ENCODE measurements at regions not wholly inside any gene's neighbourhood (a gene's known extent, or its start where the extent isn't known, plus 50 kb on each side); places are given as distances from the start of the nearest gene placed in this dataset.
A peak's percentile ranks its signal among the peaks of the same experiment; 100 is the strongest.

DNA sequence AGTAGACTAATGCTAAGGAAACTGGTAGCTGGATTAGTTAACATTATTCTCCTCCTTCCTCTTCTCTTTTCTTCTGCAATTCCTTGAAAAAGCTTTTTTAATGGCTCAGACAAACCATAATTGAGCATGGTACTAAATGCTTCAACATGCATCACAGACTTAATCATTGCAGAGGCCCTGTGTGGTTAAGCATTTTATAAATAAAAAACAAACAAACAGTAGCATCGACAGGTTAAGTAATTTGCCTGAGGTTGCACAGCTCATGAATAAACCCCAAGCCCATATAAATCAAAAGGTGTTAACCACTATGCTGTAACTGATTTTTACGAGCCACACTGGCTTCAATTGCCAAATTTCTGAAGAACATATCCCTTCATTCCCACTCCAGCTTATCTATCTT lies 462.1 kb downstream of the LMO4 start:
- no peak overlapping the region for H3K27ac ChIP-seq
- H3K4me3 ChIP-seq = no peak overlapping the region
- H3K27me3 ChIP-seq (ENCODE audit: low read depth) = no peaks in the 10 kb centered on the region
- ATAC-seq = no peak
- no peaks in the 10 kb centered on the region for H3K36me3 ChIP-seq
- TF ChIP-seq, protein P1, sequence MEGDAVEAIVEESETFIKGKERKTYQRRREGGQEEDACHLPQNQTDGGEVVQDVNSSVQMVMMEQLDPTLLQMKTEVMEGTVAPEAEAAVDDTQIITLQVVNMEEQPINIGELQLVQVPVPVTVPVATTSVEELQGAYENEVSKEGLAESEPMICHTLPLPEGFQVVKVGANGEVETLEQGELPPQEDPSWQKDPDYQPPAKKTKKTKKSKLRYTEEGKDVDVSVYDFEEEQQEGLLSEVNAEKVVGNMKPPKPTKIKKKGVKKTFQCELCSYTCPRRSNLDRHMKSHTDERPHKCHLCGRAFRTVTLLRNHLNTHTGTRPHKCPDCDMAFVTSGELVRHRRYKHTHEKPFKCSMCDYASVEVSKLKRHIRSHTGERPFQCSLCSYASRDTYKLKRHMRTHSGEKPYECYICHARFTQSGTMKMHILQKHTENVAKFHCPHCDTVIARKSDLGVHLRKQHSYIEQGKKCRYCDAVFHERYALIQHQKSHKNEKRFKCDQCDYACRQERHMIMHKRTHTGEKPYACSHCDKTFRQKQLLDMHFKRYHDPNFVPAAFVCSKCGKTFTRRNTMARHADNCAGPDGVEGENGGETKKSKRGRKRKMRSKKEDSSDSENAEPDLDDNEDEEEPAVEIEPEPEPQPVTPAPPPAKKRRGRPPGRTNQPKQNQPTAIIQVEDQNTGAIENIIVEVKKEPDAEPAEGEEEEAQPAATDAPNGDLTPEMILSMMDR (IDR thresholded peaks at IDR 0.05) = no peak
- no peak for DNase-seq
- H3K9me3 ChIP-seq = no peaks in the 10 kb centered on the region
- H3K4me1 ChIP-seq = peaks cover 7% of the 10 kb centered on the region
- intact Hi-C loops (cut with DNase I) = no loop called here

DNA sequence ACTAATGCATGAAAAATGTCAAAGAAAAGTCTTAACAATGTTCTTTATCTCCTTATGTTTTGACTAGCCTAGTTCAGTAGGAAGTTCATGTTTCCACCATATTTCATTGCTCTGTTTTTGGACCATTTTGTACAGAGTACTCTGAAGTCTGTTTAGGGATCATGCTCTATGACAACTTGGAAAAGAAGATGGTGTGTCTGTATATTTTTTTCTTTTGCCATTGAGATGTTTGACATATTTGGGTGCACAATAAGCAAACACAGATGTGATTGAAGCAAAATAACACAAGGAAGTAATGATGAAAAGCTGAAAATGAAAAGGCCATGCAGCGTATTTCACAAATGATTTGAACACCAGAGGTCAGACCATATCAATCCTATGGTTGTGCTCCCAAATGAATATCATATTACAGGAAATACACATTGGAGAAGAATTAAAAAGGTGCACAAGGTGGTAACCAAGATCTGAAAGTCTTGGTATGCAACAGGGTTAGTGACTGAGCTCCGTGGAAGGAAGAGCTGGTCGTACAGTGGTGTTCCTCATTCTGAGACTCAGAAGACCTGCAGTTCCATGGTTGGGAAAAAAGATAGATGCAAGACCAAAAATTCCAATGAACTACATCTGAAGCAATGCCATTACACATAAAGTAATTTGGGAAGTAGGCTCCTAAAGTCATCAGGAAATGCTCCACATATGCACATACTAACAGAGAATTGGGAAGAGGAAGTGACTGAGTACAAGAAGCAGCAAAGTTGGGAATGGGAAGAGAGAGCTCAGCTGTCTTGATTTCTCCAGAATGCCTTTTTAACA lies 463.5 kb downstream of the LMO4 start:
- H3K27ac ChIP-seq = no peak overlapping the region
- ATAC-seq (no peak), DNase-seq (no peak)
- no peaks in the 10 kb centered on the region for H3K27me3 ChIP-seq (ENCODE audit: low read depth)
- TF ChIP-seq, protein P1 (IDR thresholded peaks at IDR 0.05) = no peak
- H3K4me1 ChIP-seq = peaks cover 7% of the 10 kb centered on the region
- intact Hi-C loops (cut with DNase I) = no loop called here
- H3K36me3 ChIP-seq = no peaks in the 10 kb centered on the region
- no peak overlapping the region for H3K4me3 ChIP-seq
- H3K9me3 ChIP-seq = no peaks in the 10 kb centered on the region

DNA sequence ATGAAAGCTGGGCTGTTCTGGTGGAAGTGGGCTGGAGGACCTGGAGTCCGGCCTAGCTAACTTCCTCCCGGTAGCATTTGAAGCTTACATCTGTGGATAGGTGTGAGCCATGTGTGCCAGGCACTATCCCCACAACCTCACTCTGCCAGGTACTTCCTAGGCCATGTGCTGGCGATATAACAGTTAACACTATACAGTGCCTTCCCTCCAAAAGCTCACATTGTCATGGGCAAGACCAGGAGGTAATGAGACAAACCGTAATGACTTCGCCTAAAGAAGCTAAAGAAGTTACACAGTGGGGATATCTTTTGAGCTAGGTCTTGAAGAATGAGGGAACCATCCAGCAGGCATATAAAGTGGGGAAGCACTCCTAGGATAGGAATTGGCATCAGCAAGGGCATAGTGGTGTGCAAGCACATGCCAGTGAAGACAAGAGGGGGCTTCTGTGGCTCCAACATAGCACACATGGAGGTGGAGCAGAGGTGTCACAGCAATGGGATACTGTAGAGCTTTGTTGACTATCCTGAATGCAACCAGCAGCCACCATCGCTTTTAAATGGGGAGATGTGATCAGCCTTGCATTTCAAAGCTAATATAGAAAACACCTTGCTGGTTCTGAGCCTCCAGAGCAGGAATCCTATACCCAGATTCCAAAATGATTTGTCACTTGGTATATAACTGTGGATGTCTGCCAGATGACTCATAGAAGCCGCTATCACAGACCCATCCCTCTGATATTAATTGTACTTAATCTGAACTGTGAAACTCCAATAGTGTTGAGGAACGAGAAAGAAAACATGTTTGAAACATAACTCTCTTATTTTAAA lies 466.3 kb downstream of the LMO4 start:
- peak; percentile 30 to 58 for ATAC-seq
- intact Hi-C loops (cut with DNase I) = no loop called here
- H3K4me1 ChIP-seq = peaks cover 7% of the 10 kb centered on the region

DNA sequence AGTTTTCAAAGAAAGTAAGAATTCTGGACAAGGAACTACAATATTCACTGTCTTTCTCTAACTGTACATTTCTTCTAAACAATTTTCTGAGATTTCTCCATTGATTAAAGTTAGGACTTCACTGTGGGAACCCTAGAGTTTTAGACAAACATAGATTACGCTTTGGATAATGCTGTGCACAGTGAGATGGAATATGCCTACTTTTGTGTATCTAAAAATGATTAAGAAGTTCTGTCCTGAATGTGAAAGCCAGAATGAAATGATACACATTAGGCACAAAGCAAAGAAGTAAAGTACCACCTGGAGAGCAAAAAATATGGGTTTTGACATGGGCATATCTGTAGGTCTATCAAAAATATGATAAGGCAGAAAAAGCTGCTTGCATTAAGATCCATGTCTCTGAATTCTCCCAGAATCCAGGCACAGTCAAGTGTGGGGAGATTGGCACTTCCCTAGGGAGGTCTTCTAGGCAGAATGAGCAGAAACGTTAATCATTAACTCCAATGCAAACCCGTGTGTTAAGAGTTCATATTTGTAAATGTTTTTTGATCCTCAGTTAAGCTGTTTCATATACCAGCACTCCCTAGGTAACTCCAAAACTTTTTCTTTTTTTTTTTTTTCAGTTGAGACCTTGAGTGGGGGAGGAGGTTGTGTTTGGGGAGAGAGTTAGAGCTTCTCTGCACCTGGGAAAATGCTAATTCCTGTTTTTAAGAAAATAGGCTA lies 467.1 kb downstream of the LMO4 start:
- no peak for DNase-seq
- ATAC-seq = peak; percentile 59 to 80
- no peak overlapping the region for H3K27ac ChIP-seq

More for the DNA sequence above, 466.3 kb downstream of the LMO4 start:
- TF ChIP-seq, protein P1 (IDR thresholded peaks at IDR 0.05) = no peak
- H3K27me3 ChIP-seq (ENCODE audit: low read depth) = no peaks in the 10 kb centered on the region
- no peaks in the 10 kb centered on the region for H3K9me3 ChIP-seq
- no peak for DNase-seq
- no peaks in the 10 kb centered on the region for H3K36me3 ChIP-seq
- H3K4me3 ChIP-seq = no peak overlapping the region
- H3K27ac ChIP-seq = no peak overlapping the region

DNA sequence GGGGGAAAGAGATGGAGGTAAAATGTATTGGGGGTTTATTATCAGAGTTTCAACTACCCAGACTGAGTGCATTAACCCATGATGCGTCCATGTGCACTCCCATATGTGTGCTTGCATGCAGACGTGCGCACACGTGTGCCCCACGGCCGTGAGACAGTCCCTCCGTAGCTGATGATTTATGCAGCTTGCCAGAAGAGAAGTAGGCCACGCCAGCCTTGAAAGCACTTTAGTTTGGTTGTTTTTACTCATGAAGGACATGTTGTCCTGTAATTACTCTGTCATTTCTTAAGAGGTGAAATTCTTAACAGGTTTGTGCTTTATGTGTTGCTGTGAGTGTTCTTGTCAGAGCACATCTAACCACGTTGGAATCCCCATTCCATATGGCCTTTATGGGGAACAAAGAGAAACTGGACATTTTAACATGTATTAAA lies 467.8 kb downstream of the LMO4 start:
- H3K27me3 ChIP-seq (ENCODE audit: low read depth) = no peaks in the 10 kb centered on the region
- TF ChIP-seq, protein P1 (IDR thresholded peaks at IDR 0.05) = no peak
- ATAC-seq = peak; percentile 53 to 80
- no peak for DNase-seq
- H3K4me3 ChIP-seq = no peak overlapping the region
- intact Hi-C loops (cut with DNase I) = no loop called here
- no peaks in the 10 kb centered on the region for H3K9me3 ChIP-seq
- H3K27ac ChIP-seq = no peak overlapping the region
- H3K36me3 ChIP-seq = no peaks in the 10 kb centered on the region
- H3K4me1 ChIP-seq = peaks cover 7% of the 10 kb centered on the region

More for the DNA sequence above, 467.1 kb downstream of the LMO4 start:
- Histone ChIP-seq H3K9me3 (no peaks in the 10 kb centered on the region), H3K36me3 (no peaks in the 10 kb centered on the region), H3K4me1 (peaks cover 7% of the 10 kb centered on the region), H3K27me3 (ENCODE audit: low read depth) (no peaks in the 10 kb centered on the region), H3K4me3 (no peak overlapping the region)
- intact Hi-C loops (cut with DNase I) = no loop called here
- TF ChIP-seq, protein P1 (IDR thresholded peaks at IDR 0.05) = no peak
